CMK (cell line): ENCODE measurements at regions not wholly inside any gene's neighbourhood (a gene's known extent, or its start where the extent isn't known, plus 50 kb on each side); places are given as distances from the start of the nearest gene placed in this dataset.
A peak's percentile ranks its signal among the peaks of the same experiment; 100 is the strongest.

Experiments used
- DNase-seq: peaks from one replicate; pipeline ENCODE4 v3.0.0-alpha.2; 2010; ENCODE audit warnings: low read depth

DNA sequence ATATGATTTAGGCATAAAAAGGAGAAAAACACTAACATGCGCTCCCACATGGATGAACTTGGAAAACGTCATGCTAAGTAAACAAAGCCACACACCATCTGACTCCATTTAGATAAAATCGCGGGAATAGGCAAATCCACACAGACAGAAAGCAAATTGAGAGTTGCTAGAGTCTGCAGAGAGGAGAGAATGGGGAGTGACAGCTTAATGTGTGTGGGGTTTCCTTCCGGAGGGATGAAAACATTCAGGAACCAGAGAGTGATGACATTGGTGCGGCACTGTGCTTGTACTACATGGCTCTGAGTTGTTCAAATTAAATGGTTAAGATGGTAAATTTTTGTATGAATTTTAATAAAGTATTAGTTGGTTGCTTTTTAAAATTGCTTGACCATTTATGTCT, 482.9 kb upstream of the AKR1E2 start:
- no peak for DNase-seq

DNA sequence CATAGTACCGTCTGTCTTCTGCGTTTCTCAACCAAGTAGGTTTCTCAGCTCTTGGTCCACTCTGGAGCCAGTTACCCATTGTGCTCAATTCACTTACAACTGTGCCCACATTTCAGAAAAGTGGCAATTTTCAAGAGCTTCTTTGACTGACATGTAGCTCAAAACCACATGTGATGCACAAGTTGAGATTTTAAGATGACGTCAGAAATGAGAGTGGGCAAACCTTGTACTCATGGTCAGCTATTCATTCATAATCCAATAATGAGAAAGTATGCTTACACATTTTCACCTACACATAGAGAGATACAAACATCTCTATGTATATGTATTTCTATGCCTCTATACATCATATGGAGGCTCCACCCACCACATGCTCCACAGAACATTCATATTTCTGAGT, 487.2 kb upstream of the AKR1E2 start:
- DNase-seq = no peak

DNA sequence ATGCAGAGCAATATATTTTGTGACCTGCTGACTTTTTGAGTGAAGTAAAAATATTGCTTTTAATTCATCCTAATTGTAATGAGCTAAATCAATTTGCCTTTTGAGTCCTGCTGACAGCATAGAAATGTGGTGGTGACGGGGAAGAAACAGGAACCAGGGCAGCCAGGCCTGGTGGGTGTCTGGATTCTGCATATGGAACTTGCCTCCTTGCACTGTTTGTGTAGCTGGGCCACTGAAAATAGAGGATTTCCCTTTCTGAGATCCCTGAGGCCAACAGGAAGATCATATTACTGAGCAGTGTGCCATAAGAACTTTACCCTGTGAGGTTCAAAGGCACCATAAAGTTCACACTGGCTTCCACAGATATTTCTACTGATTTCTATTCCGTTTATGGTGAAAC, 488.4 kb upstream of the AKR1E2 start:
- DNase-seq = no peak

DNA sequence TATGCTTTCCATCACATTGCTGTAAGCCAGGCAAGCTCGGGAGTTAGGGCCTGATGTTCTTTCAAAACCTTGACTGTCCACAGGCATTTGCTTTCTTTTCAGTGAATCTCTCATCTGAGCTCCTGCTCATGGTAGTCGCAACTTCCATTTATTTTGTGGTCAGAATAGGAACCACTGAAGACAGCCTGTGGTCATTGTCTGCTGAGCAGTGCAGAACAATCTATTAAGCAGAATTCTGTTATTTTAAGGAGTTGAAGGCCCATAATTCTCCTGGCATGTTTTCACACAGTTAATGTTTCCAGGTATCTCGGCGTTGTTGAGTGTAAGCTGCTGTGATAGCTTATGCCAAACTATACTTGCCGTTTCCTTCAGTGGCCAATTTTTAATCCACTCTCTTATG, 491.1 kb upstream of the AKR1E2 start:
- no peak for DNase-seq

DNA sequence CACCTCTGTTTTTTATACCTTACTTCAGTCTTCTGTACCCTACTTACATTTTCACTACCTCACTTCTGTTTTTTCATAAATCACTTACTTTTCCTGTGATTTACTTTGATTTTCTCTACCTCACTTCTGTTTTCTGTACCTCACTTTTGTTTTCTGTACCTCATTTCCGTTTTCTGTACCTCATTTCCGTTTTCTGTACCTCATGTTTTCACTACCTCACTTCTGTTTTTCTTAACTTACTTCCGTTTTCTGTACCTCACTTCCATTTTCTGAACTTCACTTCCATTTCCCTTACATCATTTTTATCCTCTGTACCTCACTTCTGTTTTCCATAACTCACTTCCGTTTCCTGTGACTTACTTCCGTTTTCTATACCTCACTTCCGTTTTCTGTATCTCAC, 492.0 kb upstream of the AKR1E2 start:
- DNase-seq = no peak

DNA sequence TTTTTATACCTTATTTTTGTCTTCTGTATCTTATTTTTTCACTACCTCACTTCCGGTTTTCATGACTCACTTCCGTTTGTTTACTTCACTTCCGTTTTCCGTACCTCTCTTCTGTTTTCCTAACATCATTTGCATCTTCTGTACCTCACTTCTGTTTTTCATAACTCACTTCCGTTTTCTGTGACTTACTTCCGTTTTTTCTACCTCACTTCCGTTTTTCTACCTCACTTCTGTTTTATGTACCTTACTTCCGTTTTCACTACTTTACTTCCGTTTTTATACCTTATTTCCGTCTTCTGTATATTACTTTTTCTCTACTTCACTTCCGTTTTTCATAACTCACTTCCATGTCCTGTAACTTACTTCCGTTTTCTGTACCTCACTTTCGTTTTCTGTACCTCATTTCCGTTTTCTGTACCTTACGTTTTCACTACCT, 492.5 kb upstream of the AKR1E2 start:
- peak; percentile 18 for DNase-seq

DNA sequence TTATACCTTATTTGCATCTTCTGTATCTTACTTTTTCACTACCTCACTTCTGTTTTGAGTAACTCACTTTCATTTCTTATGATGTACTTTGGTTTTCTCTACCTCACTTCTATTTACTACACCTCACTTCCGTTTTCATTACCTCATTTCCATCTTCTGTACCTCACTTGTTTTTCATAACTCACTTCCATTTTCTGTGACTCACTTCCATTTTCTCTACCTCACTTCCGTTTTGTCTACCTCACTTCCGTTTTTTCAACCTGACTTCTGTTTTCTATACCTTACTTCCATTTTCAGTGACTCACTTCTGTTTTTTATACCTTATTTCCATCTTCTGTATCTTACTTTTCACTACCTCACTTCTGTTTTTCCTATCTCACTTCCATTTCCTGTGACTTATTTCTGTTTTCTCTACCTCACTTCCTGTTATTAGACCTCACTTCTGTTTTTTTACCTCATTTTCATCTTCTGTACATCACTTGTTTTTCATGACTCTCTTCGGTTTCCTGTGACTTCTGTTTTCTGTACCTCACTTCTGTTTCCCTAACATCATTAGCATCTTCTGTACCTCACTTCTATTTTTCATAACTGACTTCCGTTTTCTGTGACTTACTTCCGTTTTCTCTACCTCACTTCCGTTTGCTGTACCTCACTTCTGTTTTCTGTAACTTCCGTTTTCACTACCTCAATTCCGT, 493.1 kb upstream of the AKR1E2 start:
- no peak for DNase-seq

DNA sequence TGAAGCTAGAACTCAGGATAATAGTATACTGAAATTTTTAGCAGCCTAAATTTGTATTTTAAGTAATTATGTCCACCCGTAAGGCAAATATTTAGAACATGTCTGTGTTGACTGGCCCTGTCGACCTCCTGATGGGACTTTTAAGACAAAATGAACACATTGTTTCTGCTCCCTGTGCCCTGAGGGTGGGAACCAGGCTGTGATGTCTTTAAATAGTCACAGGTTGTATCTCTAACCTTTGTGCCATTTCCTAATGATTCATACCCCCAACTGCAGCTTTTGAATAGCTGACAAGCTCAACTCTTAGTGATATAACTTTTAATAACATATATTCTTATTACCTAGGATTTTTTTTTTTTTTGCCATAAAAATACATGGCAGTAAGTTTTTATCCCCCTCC, 494.9 kb upstream of the AKR1E2 start:
- DNase-seq = no peak

DNA sequence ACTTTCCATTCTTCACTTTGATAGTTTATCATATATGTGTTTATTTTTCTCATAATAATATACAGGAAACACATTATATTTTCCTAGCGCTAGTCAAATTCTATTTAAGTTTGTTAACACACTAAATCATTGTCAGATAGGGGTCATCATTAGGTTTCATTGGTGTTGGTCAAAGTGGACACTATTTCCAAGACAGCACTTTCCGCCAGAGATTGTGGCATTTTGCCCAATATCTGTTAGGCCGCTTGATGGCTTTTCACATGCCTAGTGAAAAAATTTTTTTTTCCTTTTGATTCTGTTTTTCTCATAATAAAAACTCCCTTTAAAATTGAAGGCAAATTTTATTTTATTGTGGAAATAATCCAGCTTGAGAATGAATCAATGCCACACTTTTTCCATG, 495.4 kb upstream of the AKR1E2 start:
- no peak for DNase-seq

DNA sequence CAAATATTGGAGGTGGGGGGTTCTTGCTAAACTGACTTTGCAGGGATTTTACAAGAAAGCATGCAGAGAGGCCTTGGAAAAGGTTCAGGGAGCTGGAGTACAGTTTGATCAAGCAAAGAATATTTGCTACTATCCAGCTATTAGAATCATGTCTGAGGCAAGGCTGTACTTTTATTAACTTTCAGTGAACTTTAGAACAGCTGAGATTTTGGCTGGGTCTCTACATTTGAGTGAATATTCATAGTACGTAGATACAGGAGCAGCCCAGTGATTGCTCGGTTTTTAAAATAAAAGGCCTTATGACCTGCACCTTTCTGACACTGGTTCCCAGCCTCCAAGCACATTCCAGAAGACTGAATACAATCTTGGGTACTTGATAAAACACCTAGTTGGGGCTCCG, 496.8 kb upstream of the AKR1E2 start:
- no peak for DNase-seq

DNA sequence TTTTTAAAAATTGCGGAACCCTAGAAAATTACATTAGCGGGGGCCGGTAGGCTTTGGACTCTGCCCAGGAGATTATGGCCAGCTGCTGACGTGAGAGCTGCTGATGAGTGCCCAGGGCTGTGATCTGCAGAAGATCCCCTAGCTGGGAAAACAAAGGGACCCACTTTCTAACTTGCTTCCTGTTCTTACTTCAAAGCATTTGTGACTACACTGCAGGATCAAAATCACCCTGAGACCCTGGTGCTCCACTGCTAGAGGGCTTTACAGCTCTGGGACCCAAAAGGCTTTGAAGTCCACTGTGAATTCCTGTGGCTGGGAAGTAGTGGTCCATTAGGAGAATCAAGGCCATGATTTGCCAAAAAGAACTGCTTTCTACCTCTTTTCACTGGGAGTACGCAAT, 499.4 kb upstream of the AKR1E2 start:
- DNase-seq = no peak

DNA sequence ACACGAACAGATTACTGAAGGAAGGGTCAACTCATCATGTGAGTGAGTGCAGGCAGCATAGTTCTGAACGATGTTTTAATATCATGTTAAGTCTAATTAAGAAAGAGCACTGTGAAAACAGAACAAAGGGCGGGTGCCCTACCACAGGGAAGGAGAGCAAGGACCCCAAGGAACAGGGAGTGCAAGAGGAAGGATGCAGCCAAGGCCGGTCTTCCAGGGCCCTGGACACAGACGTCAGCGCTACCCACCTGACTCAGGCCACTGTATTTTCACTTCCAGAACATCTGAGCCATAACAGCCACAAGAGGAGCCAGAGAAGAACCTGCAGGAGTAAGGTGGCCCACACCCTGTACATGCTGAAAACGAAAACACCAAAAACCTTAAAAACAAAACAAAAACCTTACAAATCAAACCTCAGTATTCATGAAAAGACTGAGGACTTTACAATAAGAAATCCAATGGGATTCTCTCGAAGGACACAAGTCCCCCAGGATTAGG, 506.1 kb upstream of the AKR1E2 start:
- no peak for DNase-seq

DNA sequence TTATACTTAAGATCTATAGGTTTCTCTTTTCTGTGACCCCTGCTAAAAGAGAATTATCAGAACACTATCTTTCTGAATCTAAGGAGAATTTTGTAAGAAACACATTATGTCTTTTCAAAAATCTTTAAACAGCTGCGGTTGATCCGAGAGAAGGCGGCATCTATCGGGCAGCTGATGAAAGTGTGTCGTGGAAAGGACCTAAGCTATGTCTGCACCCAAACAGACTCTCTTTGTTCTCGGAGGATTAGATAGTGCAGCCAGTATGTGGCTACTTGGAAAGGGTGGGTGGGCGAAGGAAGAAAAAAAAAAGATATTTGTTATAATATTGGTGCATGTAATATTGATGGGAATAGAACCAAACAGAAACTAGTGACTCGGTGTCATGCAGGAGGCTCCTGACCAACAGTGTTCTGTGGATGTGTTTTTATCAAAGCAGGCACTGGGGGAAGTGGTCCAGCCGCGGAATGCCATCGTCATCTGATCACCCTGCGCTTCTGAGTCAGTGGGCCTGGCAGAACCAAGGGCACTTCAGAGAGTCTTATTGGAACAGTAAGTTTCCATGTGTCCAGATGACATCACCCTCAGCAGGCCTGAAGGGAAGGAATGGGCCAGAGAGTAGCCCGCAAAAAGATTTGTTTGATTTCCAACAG, 509.7 kb upstream of the AKR1E2 start:
- DNase-seq = no peak

DNA sequence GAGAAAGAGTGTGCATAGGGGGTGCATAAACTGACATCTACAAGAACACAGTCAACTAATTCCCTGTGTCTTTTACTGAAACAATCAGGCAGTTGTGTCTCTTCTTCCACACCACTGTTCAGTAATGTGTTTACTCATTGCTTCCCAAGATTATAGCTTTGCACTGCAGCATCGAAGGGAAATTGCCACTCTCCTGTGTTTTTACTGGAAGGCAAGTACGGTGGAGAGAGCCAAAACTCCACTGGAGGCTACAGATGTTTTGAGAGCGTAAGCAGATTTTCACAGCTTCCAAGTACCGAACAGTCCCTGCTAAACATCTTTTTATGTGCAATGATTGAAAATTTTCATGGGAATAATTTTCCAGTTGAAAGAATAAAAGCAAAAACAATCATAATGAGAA, 510.5 kb upstream of the AKR1E2 start:
- no peak for DNase-seq

DNA sequence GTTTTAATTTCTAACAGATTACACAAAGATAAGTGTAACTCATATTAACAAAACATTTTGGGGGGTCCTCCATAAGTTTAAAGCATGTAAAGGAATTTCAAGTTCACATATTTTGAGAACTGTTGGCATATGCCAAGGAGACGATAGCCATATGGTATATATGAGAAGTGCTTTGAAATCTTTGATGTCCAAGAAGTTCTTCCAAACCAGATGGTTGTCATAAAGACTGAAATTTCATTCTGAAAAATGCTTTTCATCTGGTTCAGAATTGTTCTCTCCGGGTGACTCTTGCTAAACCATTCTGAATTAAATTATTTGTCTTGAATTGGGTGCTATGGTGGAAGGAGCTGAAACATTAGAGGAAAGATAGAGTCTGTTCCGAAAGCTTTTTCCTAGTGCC, 513.0 kb upstream of the AKR1E2 start:
- DNase-seq = no peak

DNA sequence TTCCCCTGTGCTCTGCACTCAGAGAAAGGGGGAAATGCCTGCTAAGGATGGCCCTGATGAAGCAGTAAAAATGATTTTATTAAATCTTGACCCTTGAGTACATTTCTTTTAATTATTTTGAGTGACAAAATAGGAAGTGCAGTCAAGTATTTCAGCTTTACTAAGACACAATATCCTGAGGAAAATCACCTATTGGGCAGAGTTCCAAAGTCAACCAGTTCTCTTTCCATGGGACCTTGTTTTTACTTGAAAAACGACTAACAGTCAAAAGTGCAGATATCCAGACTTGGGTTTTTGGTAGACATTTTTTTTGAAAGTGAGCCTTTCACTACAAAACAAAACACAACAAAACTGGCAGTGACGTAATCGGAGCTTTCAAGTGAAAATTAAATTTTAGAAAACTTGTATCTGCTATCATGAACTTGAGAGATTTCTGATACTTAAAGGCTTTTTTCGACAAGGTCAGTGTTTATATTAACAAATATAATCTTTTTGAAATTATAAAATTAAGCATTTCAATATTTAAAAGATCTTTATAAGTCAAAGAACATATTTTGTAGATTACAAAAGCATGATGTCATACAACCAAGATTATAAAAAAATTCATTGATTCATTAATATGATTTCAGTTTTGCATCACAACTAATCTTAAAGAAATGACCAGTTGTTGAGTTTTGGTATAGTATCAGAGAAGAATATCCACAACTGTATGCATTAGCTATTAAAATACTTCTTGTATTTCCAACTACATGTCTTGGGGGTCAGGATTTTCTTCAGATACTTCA, 513.8 kb upstream of the AKR1E2 start:
- no peak for DNase-seq

DNA sequence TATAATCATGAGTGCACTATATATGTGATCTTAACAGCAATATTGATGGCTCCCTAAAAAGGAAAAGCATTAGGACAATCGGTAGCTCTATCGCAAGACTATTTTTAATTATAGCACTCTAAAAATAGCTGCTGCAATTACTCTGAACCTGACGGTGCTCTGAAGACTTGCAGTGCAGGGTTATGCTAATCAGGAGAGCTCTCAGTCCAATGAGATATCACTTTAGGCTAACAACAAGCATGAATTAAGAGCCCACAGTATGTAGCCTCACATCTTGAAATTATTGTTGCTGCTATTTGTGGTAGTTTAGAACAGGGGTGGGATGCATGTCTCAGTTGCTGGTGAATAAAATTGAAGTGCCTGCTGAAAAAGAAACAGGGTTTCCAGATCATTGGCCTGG, 515.8 kb upstream of the AKR1E2 start:
- no peak for DNase-seq

DNA sequence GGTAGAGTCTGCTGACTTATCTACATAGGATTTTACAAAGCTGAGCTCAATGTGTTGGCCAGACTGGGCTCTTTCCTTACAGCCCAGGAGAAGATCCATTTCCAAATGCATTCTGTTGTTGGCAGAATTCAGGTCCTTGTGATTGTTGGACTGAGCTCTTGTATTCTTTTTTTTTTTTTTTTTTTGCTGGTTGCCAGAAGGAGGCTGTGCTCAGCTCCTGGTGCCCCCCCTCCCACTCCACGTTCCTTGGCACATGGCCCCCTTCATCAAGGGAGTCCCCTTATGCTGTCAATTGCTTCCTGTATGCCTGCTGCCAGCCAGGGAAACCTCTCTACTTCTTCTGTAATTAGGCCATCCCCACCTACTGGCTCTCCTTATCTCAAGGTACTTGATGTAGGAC, 518.1 kb upstream of the AKR1E2 start:
- DNase-seq = no peak

DNA sequence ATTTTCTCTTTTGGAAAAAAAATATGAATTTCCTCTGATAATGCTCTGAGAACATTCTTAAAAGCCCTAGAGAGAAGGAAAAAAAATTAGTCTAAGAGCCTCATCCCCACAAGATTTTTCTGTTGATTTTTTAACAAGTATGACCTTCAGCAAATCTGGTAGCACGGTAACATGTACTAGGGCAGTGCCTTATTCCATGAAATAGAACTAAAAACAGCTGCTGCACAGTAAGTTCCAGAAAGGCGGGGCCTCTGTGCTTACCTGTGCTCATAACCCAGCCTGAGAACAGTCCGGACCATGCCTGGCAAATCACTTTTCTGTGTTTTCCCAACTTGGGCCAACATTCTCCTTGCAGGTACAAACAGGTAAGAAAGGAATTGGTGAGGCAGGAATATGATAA, 519.1 kb upstream of the AKR1E2 start:
- DNase-seq = no peak

DNA sequence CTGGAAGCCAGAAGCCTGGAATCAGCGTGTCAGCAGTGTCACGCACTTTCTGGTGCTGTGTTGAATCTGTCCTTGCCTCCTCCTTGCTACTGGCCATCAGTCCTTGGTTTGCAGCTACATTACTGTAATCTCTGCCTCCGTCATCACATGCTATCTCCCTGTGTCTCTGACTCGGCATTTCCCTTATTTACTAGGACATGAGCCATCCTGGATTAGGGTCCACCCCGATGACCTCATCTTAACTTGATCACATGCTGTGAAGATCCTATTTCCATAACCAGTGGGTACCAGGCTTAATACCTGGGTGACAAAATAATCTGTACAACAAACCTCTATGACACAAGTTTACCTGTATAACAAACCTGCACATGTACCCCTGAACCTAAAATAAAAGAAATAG, 518.0 kb upstream of the KLF6 start:
- no peak for DNase-seq

DNA sequence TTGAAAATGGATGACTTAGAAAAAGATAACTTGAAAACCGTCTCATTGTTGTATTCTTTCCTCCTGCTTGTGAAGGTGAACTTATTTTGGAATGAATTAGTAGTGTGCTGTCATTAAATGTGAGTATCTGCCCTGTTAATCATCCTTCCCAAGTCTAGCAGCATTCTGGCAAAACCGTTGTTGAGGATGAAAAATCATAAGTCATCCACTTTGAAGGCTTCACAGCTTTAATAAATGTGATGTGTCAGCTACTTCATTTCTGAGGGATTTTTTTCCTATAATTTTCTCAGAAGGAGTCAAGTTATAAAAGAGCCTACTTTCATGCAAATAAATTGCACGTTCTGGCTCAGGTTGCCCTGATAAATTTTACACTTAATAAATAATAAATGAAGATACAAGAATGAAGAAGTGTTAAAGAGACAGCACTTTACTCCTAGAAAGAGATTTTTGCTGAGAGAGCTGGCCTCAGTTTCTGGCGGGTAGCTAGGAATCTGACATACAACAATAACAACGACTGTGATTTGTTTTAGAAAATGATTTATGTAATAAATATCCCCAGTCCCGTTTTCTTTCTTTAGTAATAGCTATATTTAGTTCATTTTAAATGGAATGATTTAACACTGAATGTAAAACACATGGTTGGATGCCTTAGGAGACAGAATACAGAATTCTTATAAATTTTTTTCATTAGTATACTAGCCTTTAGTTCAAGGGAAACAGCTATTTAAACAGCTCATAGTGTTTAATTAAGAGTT, 516.5 kb upstream of the KLF6 start:
- no peak for DNase-seq

DNA sequence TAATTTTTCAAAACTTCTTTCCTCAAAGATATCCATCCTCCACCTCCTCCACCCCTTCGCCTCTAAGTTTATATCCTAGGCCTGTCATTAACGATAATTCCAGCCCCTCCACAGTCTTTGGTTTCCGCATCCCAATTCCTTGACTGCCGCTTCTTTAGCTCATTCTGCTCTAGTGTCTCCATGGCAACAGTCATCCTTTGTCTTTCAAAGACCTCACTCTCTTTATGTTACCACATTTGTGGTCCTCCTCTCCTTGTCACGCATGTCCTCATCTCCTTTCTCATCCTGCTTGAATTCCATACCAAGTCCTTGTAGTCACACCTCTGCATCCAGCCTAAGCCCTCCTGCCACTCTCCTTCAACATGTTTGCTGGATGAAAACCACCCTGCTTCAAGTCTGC, 511.2 kb upstream of the KLF6 start:
- no peak for DNase-seq
